Right lobe of liver (tissue), 6 donors: ENCODE measurements at regions not wholly inside any gene's neighbourhood (a gene's known extent, or its start where the extent isn't known, plus 50 kb on each side); places are given as distances from the start of the nearest gene placed in this dataset.
A peak's percentile ranks its signal among the peaks of the same experiment; 100 is the strongest.

ENCODE experiments used
- ATAC-seq, 4 donors: fragments of 200-7000 bp; cut with Tn5 transposase; one replicate each; pipeline ENCODE4 v1.9.1; 2020; ENCODE audit warnings: mild to moderate bottlenecking in 4 of 4, moderate library complexity in 4 of 4
- DNase-seq, 3 donors: peaks; one replicate each; pipeline ENCODE4 v3.0.0-alpha.2; 2020
- H3K27ac ChIP-seq, 3 donors: fragments of 200-600 bp; one replicate each; pipeline ENCODE4 v1.8.0; 2022
- H3K27me3 ChIP-seq, 2 donors: fragments of 200-600 bp; one replicate each; pipeline ENCODE4 v1.8.0; 2022
- H3K36me3 ChIP-seq, 4 donors: fragments of 200-600 bp; sonication (generic) in 1 of 4; one replicate each; pipeline versions ENCODE4 v1.5.1 to v1.8.0; 2017 to 2022; ENCODE audit warnings: control low read depth in 1 of 4
- H3K4me1 ChIP-seq, 4 donors: fragments of 200-600 bp; sonication (generic) in 1 of 4; one replicate each; pipeline versions ENCODE4 v1.5.1 to v1.8.0; 2017 to 2022; ENCODE audit warnings: control low read depth in 1 of 4
- H3K4me3 ChIP-seq, 3 donors: fragments of 200-600 bp; one replicate each; pipeline ENCODE4 v1.8.0; 2022
- H3K9me3 ChIP-seq, 4 donors: fragments of 200-600 bp; sonication (generic) in 1 of 4; one replicate each; pipeline versions ENCODE4 v1.5.1 to v1.8.0; 2017 to 2022; ENCODE audit warnings: control low read depth in 1 of 4
- CTCF ChIP-seq, 4 donors: fragments of 200-600 bp in 3 of 4; fragments of 450-650 bp in 1 of 4; IDR thresholded peaks; one replicate each; pipeline versions ENCODE4 v1.5.1 to v1.8.0; 2016 to 2022; ENCODE audit warnings: antibody characterized with exemption in 4 of 4, mild to moderate bottlenecking in 2 of 4
- POLR2A ChIP-seq: fragments of 450-650 bp; IDR thresholded peaks from one replicate; pipeline ENCODE4 v1.6.1; 2017; ENCODE audit warnings: antibody characterized with exemption, mild to moderate bottlenecking
- WGBS: methylation state at CpG from one replicate; pipeline ENCODE4 v1.1.6; 2018; ENCODE audit warnings: low coverage, low lambda C conversion rate; ENCODE audit not compliant: insufficient coverage; ENCODE audit errors: missing lambda C conversion rate; 5-methylcytosine and 5-hydroxymethylcytosine counted together
- intact Hi-C, 2 donors: fragments of 100-400 bp; cut with DNase I; formaldehyde crosslinking; loops; one replicate each; pipeline versions ENCODE4 v1.11.2 to v1.14.1; 2022
- donor health status: DM: no; HTN: yes; CAD: no.
- donor health status: DM: no; HTN: no; CAD: no.
- donor health status: DM: no; HTN: no; CAD: no.
- donor health status: DM: no; HTN: yes; CAD: no.
- donor health status: DM: no; HTN: yes; CAD: no.

- WGBS = 36% methylated on average over 2 of the region's 2 CpGs
- TF ChIP-seq POLR2A (no peak), CTCF (IDR thresholded peaks at IDR 0.05) (no peak)
- no peaks in the 10 kb centered on the region for H3K4me1 ChIP-seq
- H3K36me3 ChIP-seq = no peaks in the 10 kb centered on the region
- no peak for DNase-seq
- ATAC-seq = no peak
- intact Hi-C loops = no loop called here
- no peak overlapping the region for H3K27ac ChIP-seq
- H3K27me3 ChIP-seq = no peaks in the 10 kb centered on the region
- H3K4me3 ChIP-seq = no peak overlapping the region
- H3K9me3 ChIP-seq = no peaks in the 10 kb centered on the region
These were observed 213.5 kb downstream of the RFPL4B start for GRCh38 chr6:112560651-112561050.

GRCh38 chr6:112562301-112563231, 215.4 kb downstream of the RFPL4B start:
- WGBS = 23% methylated on average over 7 of the region's 7 CpGs
- no peaks in the 10 kb centered on the region for H3K9me3 ChIP-seq

GRCh38 chr6:112563368-112563767, 216.2 kb downstream of the RFPL4B start:
- WGBS = 23% methylated on average over 3 of the region's 3 CpGs
- DNase-seq (no peak), ATAC-seq (no peak)
- intact Hi-C loops = no loop called here
- H3K9me3 ChIP-seq = no peaks in the 10 kb centered on the region
- no peaks in the 10 kb centered on the region for H3K4me1 ChIP-seq
- no peaks in the 10 kb centered on the region for H3K36me3 ChIP-seq
- H3K27ac ChIP-seq = no peak overlapping the region
- H3K4me3 ChIP-seq = no peak overlapping the region
- TF ChIP-seq POLR2A (no peak), CTCF (IDR thresholded peaks at IDR 0.05) (no peak)
- no peaks in the 10 kb centered on the region for H3K27me3 ChIP-seq

More at GRCh38 chr6:112562301-112563231, 215.4 kb downstream of the RFPL4B start:
- TF ChIP-seq POLR2A (no peak), CTCF (IDR thresholded peaks at IDR 0.05) (no peak)
- Histone ChIP-seq H3K4me3 (no peak overlapping the region), H3K4me1 (no peaks in the 10 kb centered on the region), H3K27ac (no peak overlapping the region), H3K27me3 (no peaks in the 10 kb centered on the region), H3K36me3 (no peaks in the 10 kb centered on the region)
- intact Hi-C loops = no loop called here
- ATAC-seq = peak in 1 of 4 donors; percentile 19
- no peak for DNase-seq

GRCh38 chr6:112568066-112568465, 220.9 kb downstream of the RFPL4B start:
- intact Hi-C loops = no loop called here
- Histone ChIP-seq H3K4me1 (no peaks in the 10 kb centered on the region), H3K36me3 (no peaks in the 10 kb centered on the region), H3K4me3 (no peak overlapping the region), H3K27ac (no peak overlapping the region), H3K9me3 (no peaks in the 10 kb centered on the region), H3K27me3 (no peaks in the 10 kb centered on the region)
- no peak for ATAC-seq
- TF ChIP-seq CTCF (IDR thresholded peaks at IDR 0.05) = no peak
- TF ChIP-seq POLR2A = no peak
- DNase-seq = no peak
